Keratinocyte (primary cell): ENCODE measurements at regions not wholly inside any gene's neighbourhood (a gene's known extent, or its start where the extent isn't known, plus 50 kb on each side); places are given as distances from the start of the nearest gene placed in this dataset.

ENCODE experiments used
- DNase-seq: peaks from one replicate; pipeline ENCODE4 v3.0.0-alpha.2; 2011; ENCODE audit warnings: low read depth, missing footprints, low spot score
- FAIRE-seq: peaks from 2 replicates; lab custom pipeline; 2011; peaks lifted over from hg19 to GRCh38; lab: Jason Lieb, UNC
- H2AFZ ChIP-seq: 2 replicates; pipeline ENCODE4 v1.6.0; 2012; ENCODE audit warnings: low read length, control low read depth, inconsistent platforms; ENCODE audit not compliant: control insufficient read depth
- H3K27ac ChIP-seq: 2 replicates; pipeline ENCODE4 v1.5.1; 2011; ENCODE audit warnings: low read length; ENCODE audit not compliant: control insufficient read depth, insufficient read depth
- H3K27me3 ChIP-seq: 3 replicates; pipeline ENCODE4 v1.6.0; 2011; ENCODE audit warnings: low read length; ENCODE audit not compliant: control insufficient read depth, insufficient read depth; ENCODE audit errors: extremely low read depth
- H3K36me3 ChIP-seq, 2 experiments: 2 replicates in 1 of 2; 3 replicates in 1 of 2; pipeline ENCODE4 v1.5.1; 2011; ENCODE audit warnings: low read length in 2 of 2, mild to moderate bottlenecking in 1 of 2; ENCODE audit not compliant: control insufficient read depth in 2 of 2, insufficient read depth in 2 of 2; ENCODE audit errors: extremely low read depth in 1 of 2
- H3K4me1 ChIP-seq: 3 replicates; pipeline ENCODE4 v1.5.1; 2011; ENCODE audit warnings: low read length; ENCODE audit not compliant: control insufficient read depth, insufficient read depth; ENCODE audit errors: extremely low read depth
- H3K4me2 ChIP-seq: 3 replicates; pipeline ENCODE4 v1.6.0; 2011; ENCODE audit warnings: low read depth, low read length; ENCODE audit not compliant: control insufficient read depth, insufficient read depth; ENCODE audit errors: extremely low read depth
- H3K4me3 ChIP-seq, 3 experiments: fragments of 200-600 bp in 1 of 3; sonication (generic) in 1 of 3; 2 replicates in 2 of 3; 3 replicates in 1 of 3; pipeline ENCODE4 v1.5.1; 2011 to 2016; ENCODE audit warnings: low read length in 3 of 3, mild to moderate bottlenecking in 3 of 3, control low read depth in 2 of 3, inconsistent platforms in 1 of 3, low read depth in 1 of 3, mixed read lengths in 1 of 3, mixed run types in 1 of 3, moderate library complexity in 1 of 3; ENCODE audit not compliant: control insufficient read depth in 2 of 3, insufficient read depth in 2 of 3; ENCODE audit errors: extremely low read depth in 1 of 3
- H3K79me2 ChIP-seq: 2 replicates; pipeline ENCODE4 v1.6.0; 2012; ENCODE audit warnings: low read length; ENCODE audit not compliant: control insufficient read depth, insufficient read depth
- H3K9ac ChIP-seq: 3 replicates; pipeline ENCODE4 v1.6.0; 2011; ENCODE audit warnings: low read length; ENCODE audit not compliant: control insufficient read depth, insufficient read depth; ENCODE audit errors: extremely low read depth
- H3K9me1 ChIP-seq: 3 replicates; pipeline ENCODE4 v1.6.0; 2011; ENCODE audit warnings: low read length; ENCODE audit not compliant: control insufficient read depth, insufficient read depth; ENCODE audit errors: extremely low read depth
- H3K9me3 ChIP-seq: 2 replicates; pipeline ENCODE4 v1.5.1; 2012; ENCODE audit warnings: low read depth, low read length; ENCODE audit not compliant: control insufficient read depth
- H4K20me1 ChIP-seq: 3 replicates; pipeline ENCODE4 v1.6.0; 2011; ENCODE audit warnings: low read length; ENCODE audit not compliant: control insufficient read depth, insufficient read depth; ENCODE audit errors: extremely low read depth
- EZH2 ChIP-seq: IDR thresholded peaks from one replicate; pipeline ENCODE4 v1.6.1; 2012; ENCODE audit warnings: inconsistent platforms, mild to moderate bottlenecking, low read length, moderate library complexity
- dilution Hi-C: fragments of 300-500 bp; cut with MboI; formaldehyde crosslinking; loops from one replicate; pipeline ENCODE4 v1.7.0; 2020; ENCODE audit warnings: low sequenced_read_pairs; ENCODE audit not compliant: extremely low pct_ligation_motif_present
- TF ChIP-seq, protein P1 (sequence below), 3 experiments: IDR thresholded peaks in 1 of 3; conservative IDR thresholded peaks in 1 of 3; optimal IDR thresholded peaks in 1 of 3; 2 replicates in 2 of 3; 3 replicates in 1 of 3; pipeline versions ENCODE3 to v1.5.1; 2011; ENCODE audit warnings: low read length in 3 of 3, mild to moderate bottlenecking in 3 of 3, moderate library complexity in 2 of 3, control low read depth in 1 of 3, inconsistent platforms in 1 of 3; ENCODE audit not compliant: insufficient read depth in 2 of 3; ENCODE audit errors: extremely low read depth in 1 of 3

DNA sequence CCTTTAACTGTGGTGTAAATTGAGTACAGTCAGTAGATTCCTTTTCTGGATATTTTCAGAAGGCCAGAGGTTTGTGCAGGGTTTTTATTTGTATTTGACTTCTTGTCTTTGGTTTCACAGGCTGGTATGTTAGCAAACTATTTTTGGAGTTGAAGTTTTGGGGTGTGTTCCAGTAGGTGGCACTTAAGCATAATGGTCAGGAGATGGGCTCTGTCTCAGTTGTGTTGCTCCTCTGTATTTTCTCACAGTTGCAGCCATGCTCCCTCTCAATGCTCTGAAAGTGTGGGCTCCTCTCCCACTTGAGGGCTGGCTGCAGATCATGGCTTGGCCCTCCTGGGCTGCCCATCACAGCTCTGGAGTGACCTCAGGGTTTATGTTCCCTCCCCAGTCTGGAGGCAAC, 267.0 kb upstream of the PCSK5 start:
- H4K20me1 ChIP-seq: no peaks in the 10 kb centered on the region
- H3K9ac ChIP-seq: no peak overlapping the region
- H3K4me2 ChIP-seq: no peak overlapping the region
- H3K36me3 ChIP-seq: no peaks in the 10 kb centered on the region
- H3K79me2 ChIP-seq: no peaks in the 10 kb centered on the region
- no peaks in the 10 kb centered on the region for H3K9me3 ChIP-seq
- H3K27me3 ChIP-seq: no peaks in the 10 kb centered on the region
- no peak overlapping the region for H3K27ac ChIP-seq
- no peaks in the 10 kb centered on the region for H3K4me1 ChIP-seq
- no peaks in the 10 kb centered on the region for H3K9me1 ChIP-seq
- no peak overlapping the region for H2AFZ ChIP-seq
- dilution Hi-C loops: no loop called here
- DNase-seq (no peak), FAIRE-seq (no peak)
- no peak overlapping the region for H3K4me3 ChIP-seq
- no peak for TF ChIP-seq EZH2
- TF ChIP-seq, protein P1, sequence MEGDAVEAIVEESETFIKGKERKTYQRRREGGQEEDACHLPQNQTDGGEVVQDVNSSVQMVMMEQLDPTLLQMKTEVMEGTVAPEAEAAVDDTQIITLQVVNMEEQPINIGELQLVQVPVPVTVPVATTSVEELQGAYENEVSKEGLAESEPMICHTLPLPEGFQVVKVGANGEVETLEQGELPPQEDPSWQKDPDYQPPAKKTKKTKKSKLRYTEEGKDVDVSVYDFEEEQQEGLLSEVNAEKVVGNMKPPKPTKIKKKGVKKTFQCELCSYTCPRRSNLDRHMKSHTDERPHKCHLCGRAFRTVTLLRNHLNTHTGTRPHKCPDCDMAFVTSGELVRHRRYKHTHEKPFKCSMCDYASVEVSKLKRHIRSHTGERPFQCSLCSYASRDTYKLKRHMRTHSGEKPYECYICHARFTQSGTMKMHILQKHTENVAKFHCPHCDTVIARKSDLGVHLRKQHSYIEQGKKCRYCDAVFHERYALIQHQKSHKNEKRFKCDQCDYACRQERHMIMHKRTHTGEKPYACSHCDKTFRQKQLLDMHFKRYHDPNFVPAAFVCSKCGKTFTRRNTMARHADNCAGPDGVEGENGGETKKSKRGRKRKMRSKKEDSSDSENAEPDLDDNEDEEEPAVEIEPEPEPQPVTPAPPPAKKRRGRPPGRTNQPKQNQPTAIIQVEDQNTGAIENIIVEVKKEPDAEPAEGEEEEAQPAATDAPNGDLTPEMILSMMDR (optimal IDR thresholded peaks at IDR 0.05 in 1 of 3, IDR thresholded peaks at IDR 0.05 in 1 of 3, conservative IDR thresholded peaks at IDR 0.05 in 1 of 3; ENCODE audit: extremely low read depth in 1 of 3, insufficient read depth in 2 of 3, low read length in 3 of 3): peak in 1 of 3 experiments; percentile 9

DNA sequence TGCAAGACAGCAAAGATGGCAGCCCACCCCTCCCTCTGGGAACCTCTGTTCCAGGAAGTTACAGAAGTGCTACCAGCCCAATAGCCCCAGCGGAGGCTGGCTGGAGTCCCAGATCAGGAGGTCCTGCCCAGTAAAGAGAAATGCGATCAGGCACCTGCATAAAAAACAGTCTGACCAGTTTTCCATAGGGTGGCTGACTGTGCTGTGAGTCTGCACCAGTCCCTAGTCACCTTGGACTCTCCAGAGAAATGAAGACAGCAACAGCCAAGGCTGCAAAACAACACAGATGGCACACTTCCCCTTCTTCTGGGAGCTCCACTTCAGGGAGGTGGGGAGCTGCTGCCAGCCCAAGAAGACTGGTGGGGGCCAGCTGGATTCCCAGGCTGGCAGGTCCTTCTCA, 265.5 kb upstream of the PCSK5 start:
- Histone ChIP-seq H3K79me2 (no peaks in the 10 kb centered on the region), H3K27me3 (no peaks in the 10 kb centered on the region), H2AFZ (no peak overlapping the region), H3K4me3 (no peak overlapping the region), H4K20me1 (no peaks in the 10 kb centered on the region), H3K36me3 (no peaks in the 10 kb centered on the region), H3K4me1 (no peaks in the 10 kb centered on the region), H3K9me3 (no peaks in the 10 kb centered on the region), H3K9me1 (no peaks in the 10 kb centered on the region), H3K4me2 (no peak overlapping the region), H3K9ac (no peak overlapping the region), H3K27ac (no peak overlapping the region)
- dilution Hi-C loops: no loop called here
- TF ChIP-seq EZH2: no peak
- TF ChIP-seq, protein P1 (optimal IDR thresholded peaks at IDR 0.05 in 1 of 3, IDR thresholded peaks at IDR 0.05 in 1 of 3, conservative IDR thresholded peaks at IDR 0.05 in 1 of 3; ENCODE audit: extremely low read depth in 1 of 3, insufficient read depth in 2 of 3, low read length in 3 of 3): no peak
- DNase-seq (no peak), FAIRE-seq (no peak)
